ENCODE measurements at regions not wholly inside any gene's neighbourhood (a gene's known extent, or its start where the extent isn't known, plus 50 kb on each side); places are given as distances from the start of the nearest gene placed in this dataset.

- Mint-ChIP-seq H3K4me1 (no peaks in the 10 kb centered on the region), H3K4me3 (no peak overlapping the region)
- no peak overlapping the region for H3K4me3 ChIP-seq (ENCODE audit: low read depth, low read length)
Measured at GRCh38 chr10:111481261-111481826, 404.5 kb downstream of the ADRA2A start.

GRCh38 chr10:111481866-111482265 is 405.0 kb downstream of the ADRA2A start:
- no peaks in the 10 kb centered on the region for H3K36me3 Mint-ChIP-seq
- DNase-seq (no peak), ATAC-seq (ENCODE audit: low read depth in 2 of 2) (no peak)
- H3K9me3 Mint-ChIP-seq, result peaks cover 0 to 4% (median 0%) of the 10 kb centered on the region in 7 donors
- no peaks in the 10 kb centered on the region for H3K27me3 Mint-ChIP-seq
- Histone ChIP-seq H3K9me3 (ENCODE audit: control insufficient read depth in 2 of 2, low read length in 2 of 2) (no peaks in the 10 kb centered on the region), H3K4me3 (ENCODE audit: low read depth, low read length) (no peak overlapping the region), H3K27me3 (ENCODE audit: control insufficient read depth, insufficient read depth, low read length) (no peaks in the 10 kb centered on the region), H3K27ac (ENCODE audit: insufficient read depth, low read length, poor library complexity, severe bottlenecking) (no peak overlapping the region), H3K4me1 (ENCODE audit: control insufficient read depth, insufficient read depth, low read length, poor library complexity, severe bottlenecking) (no peaks in the 10 kb centered on the region), H3K36me3 (ENCODE audit: control insufficient read depth, insufficient read depth, low read length) (no peaks in the 10 kb centered on the region)
- no peaks in the 10 kb centered on the region for H3K4me1 Mint-ChIP-seq
- no peak overlapping the region for H3K4me3 Mint-ChIP-seq
- no peak overlapping the region for H3K27ac Mint-ChIP-seq

More at GRCh38 chr10:111481261-111481826, 404.5 kb downstream of the ADRA2A start:
- DNase-seq, result no peak
- ATAC-seq (ENCODE audit: low read depth in 2 of 2), result no peak
- no peaks in the 10 kb centered on the region for H3K36me3 Mint-ChIP-seq
- Histone ChIP-seq H3K4me1 (ENCODE audit: control insufficient read depth, insufficient read depth, low read length, poor library complexity, severe bottlenecking) (no peaks in the 10 kb centered on the region), H3K27ac (ENCODE audit: insufficient read depth, low read length, poor library complexity, severe bottlenecking) (no peak overlapping the region), H3K9me3 (ENCODE audit: control insufficient read depth in 2 of 2, low read length in 2 of 2) (no peaks in the 10 kb centered on the region), H3K27me3 (ENCODE audit: control insufficient read depth, insufficient read depth, low read length) (no peaks in the 10 kb centered on the region), H3K36me3 (ENCODE audit: control insufficient read depth, insufficient read depth, low read length) (no peaks in the 10 kb centered on the region)
- H3K9me3 Mint-ChIP-seq, result peaks cover 0 to 4% (median 0%) of the 10 kb centered on the region in 7 donors
- no peak overlapping the region for H3K27ac Mint-ChIP-seq
- no peaks in the 10 kb centered on the region for H3K27me3 Mint-ChIP-seq

- Histone ChIP-seq H3K27ac (ENCODE audit: insufficient read depth, low read length, poor library complexity, severe bottlenecking) (no peak overlapping the region), H3K27me3 (ENCODE audit: control insufficient read depth, insufficient read depth, low read length) (no peaks in the 10 kb centered on the region), H3K9me3 (ENCODE audit: control insufficient read depth in 2 of 2, low read length in 2 of 2) (no peaks in the 10 kb centered on the region), H3K36me3 (ENCODE audit: control insufficient read depth, insufficient read depth, low read length) (no peaks in the 10 kb centered on the region), H3K4me1 (ENCODE audit: control insufficient read depth, insufficient read depth, low read length, poor library complexity, severe bottlenecking) (no peaks in the 10 kb centered on the region), H3K4me3 (ENCODE audit: low read depth, low read length) (no peak overlapping the region)
- ATAC-seq (ENCODE audit: low read depth in 2 of 2) (no peak), DNase-seq (no peak)
- H3K9me3 Mint-ChIP-seq, result peaks cover 0 to 4% (median 2%) of the 10 kb centered on the region in 7 donors
- no peak overlapping the region for H3K4me3 Mint-ChIP-seq
- H3K4me1 Mint-ChIP-seq, result no peaks in the 10 kb centered on the region
- H3K27me3 Mint-ChIP-seq, result no peaks in the 10 kb centered on the region
- no peak overlapping the region for H3K27ac Mint-ChIP-seq
- no peaks in the 10 kb centered on the region for H3K36me3 Mint-ChIP-seq
Measured at GRCh38 chr10:111482621-111483216, 405.9 kb downstream of the ADRA2A start.

- H3K27ac Mint-ChIP-seq, result no peak overlapping the region
- Histone ChIP-seq H3K4me1 (ENCODE audit: control insufficient read depth, insufficient read depth, low read length, poor library complexity, severe bottlenecking) (no peaks in the 10 kb centered on the region), H3K27me3 (ENCODE audit: control insufficient read depth, insufficient read depth, low read length) (no peaks in the 10 kb centered on the region), H3K4me3 (ENCODE audit: low read depth, low read length) (no peak overlapping the region), H3K9me3 (ENCODE audit: control insufficient read depth in 2 of 2, low read length in 2 of 2) (peaks cover 3 to 13% of the 10 kb centered on the region in 2 experiments), H3K36me3 (ENCODE audit: control insufficient read depth, insufficient read depth, low read length) (no peaks in the 10 kb centered on the region), H3K27ac (ENCODE audit: insufficient read depth, low read length, poor library complexity, severe bottlenecking) (no peak overlapping the region)
- DNase-seq (no peak), ATAC-seq (ENCODE audit: low read depth in 2 of 2) (no peak)
- H3K4me3 Mint-ChIP-seq, result no peak overlapping the region
- no peaks in the 10 kb centered on the region for H3K36me3 Mint-ChIP-seq
- H3K9me3 Mint-ChIP-seq, result peaks cover 3 to 25% (median 7%) of the 10 kb centered on the region in 7 donors
- no peaks in the 10 kb centered on the region for H3K27me3 Mint-ChIP-seq
- H3K4me1 Mint-ChIP-seq, result no peaks in the 10 kb centered on the region
Measured at GRCh38 chr10:111485767-111486166, 408.9 kb downstream of the ADRA2A start.

- no peaks in the 10 kb centered on the region for H3K4me1 Mint-ChIP-seq
- H3K27me3 Mint-ChIP-seq, result no peaks in the 10 kb centered on the region
- H3K27ac Mint-ChIP-seq, result no peak overlapping the region
- Histone ChIP-seq H3K36me3 (ENCODE audit: control insufficient read depth, insufficient read depth, low read length) (no peaks in the 10 kb centered on the region), H3K27me3 (ENCODE audit: control insufficient read depth, insufficient read depth, low read length) (no peaks in the 10 kb centered on the region), H3K9me3 (ENCODE audit: control insufficient read depth in 2 of 2, low read length in 2 of 2) (peaks cover 3 to 13% of the 10 kb centered on the region in 2 experiments), H3K27ac (ENCODE audit: insufficient read depth, low read length, poor library complexity, severe bottlenecking) (no peak overlapping the region), H3K4me3 (ENCODE audit: low read depth, low read length) (no peak overlapping the region), H3K4me1 (ENCODE audit: control insufficient read depth, insufficient read depth, low read length, poor library complexity, severe bottlenecking) (no peaks in the 10 kb centered on the region)
- DNase-seq, result no peak
- no peak overlapping the region for H3K4me3 Mint-ChIP-seq
- H3K9me3 Mint-ChIP-seq, result peaks cover 6 to 31% (median 11%) of the 10 kb centered on the region in 7 donors
- no peak for ATAC-seq (ENCODE audit: low read depth in 2 of 2)
- H3K36me3 Mint-ChIP-seq, result no peaks in the 10 kb centered on the region
Measured at GRCh38 chr10:111486346-111486745, 409.5 kb downstream of the ADRA2A start.

GRCh38 chr10:111488668-111489067 is 411.8 kb downstream of the ADRA2A start:
- Histone ChIP-seq H3K27ac (ENCODE audit: insufficient read depth, low read length, poor library complexity, severe bottlenecking) (no peak overlapping the region), H3K4me3 (ENCODE audit: low read depth, low read length) (no peak overlapping the region), H3K9me3 (ENCODE audit: control insufficient read depth in 2 of 2, low read length in 2 of 2) (peaks cover 8 to 22% of the 10 kb centered on the region in 2 experiments), H3K4me1 (ENCODE audit: control insufficient read depth, insufficient read depth, low read length, poor library complexity, severe bottlenecking) (no peaks in the 10 kb centered on the region), H3K36me3 (ENCODE audit: control insufficient read depth, insufficient read depth, low read length) (no peaks in the 10 kb centered on the region), H3K27me3 (ENCODE audit: control insufficient read depth, insufficient read depth, low read length) (no peaks in the 10 kb centered on the region)
- H3K27me3 Mint-ChIP-seq, result no peaks in the 10 kb centered on the region
- peaks cover 8 to 45% (median 16%) of the 10 kb centered on the region in 7 donors for H3K9me3 Mint-ChIP-seq
- no peak for DNase-seq
- no peak overlapping the region for H3K4me3 Mint-ChIP-seq
- no peak for ATAC-seq (ENCODE audit: low read depth in 2 of 2)
- no peak overlapping the region for H3K27ac Mint-ChIP-seq
- no peaks in the 10 kb centered on the region for H3K4me1 Mint-ChIP-seq
- no peaks in the 10 kb centered on the region for H3K36me3 Mint-ChIP-seq

GRCh38 chr10:111491154-111491553 is 414.3 kb downstream of the ADRA2A start:
- Mint-ChIP-seq H3K4me3 (no peak overlapping the region), H3K9me3 (peaks cover 8 to 45% (median 16%) of the 10 kb centered on the region in 7 donors), H3K27ac (no peak overlapping the region), H3K27me3 (no peaks in the 10 kb centered on the region), H3K36me3 (no peaks in the 10 kb centered on the region), H3K4me1 (no peaks in the 10 kb centered on the region)
- H3K4me3 ChIP-seq (ENCODE audit: low read depth, low read length), result no peak overlapping the region
- no peaks in the 10 kb centered on the region for H3K36me3 ChIP-seq (ENCODE audit: control insufficient read depth, insufficient read depth, low read length)
- DNase-seq (no peak), ATAC-seq (ENCODE audit: low read depth in 2 of 2) (no peak)
- no peaks in the 10 kb centered on the region for H3K27me3 ChIP-seq (ENCODE audit: control insufficient read depth, insufficient read depth, low read length)
- H3K9me3 ChIP-seq (ENCODE audit: control insufficient read depth in 2 of 2, low read length in 2 of 2), result peaks cover 8 to 22% of the 10 kb centered on the region in 2 experiments
- no peak overlapping the region for H3K27ac ChIP-seq (ENCODE audit: insufficient read depth, low read length, poor library complexity, severe bottlenecking)
- no peaks in the 10 kb centered on the region for H3K4me1 ChIP-seq (ENCODE audit: control insufficient read depth, insufficient read depth, low read length, poor library complexity, severe bottlenecking)

GRCh38 chr10:111493024-111493625 is 416.3 kb downstream of the ADRA2A start:
- Histone ChIP-seq H3K4me1 (ENCODE audit: control insufficient read depth, insufficient read depth, low read length, poor library complexity, severe bottlenecking) (no peaks in the 10 kb centered on the region), H3K4me3 (ENCODE audit: low read depth, low read length) (no peak overlapping the region), H3K27me3 (ENCODE audit: control insufficient read depth, insufficient read depth, low read length) (no peaks in the 10 kb centered on the region), H3K27ac (ENCODE audit: insufficient read depth, low read length, poor library complexity, severe bottlenecking) (no peak overlapping the region), H3K36me3 (ENCODE audit: control insufficient read depth, insufficient read depth, low read length) (no peaks in the 10 kb centered on the region), H3K9me3 (ENCODE audit: control insufficient read depth in 2 of 2, low read length in 2 of 2) (peaks cover 8 to 21% of the 10 kb centered on the region in 2 experiments)
- Mint-ChIP-seq H3K27me3 (peaks cover 11% of the 10 kb centered on the region), H3K4me1 (no peaks in the 10 kb centered on the region), H3K27ac (no peak overlapping the region), H3K36me3 (no peaks in the 10 kb centered on the region), H3K9me3 (peaks cover 8 to 39% (median 15%) of the 10 kb centered on the region in 7 donors), H3K4me3 (no peak overlapping the region)
- ATAC-seq (ENCODE audit: low read depth in 2 of 2) (no peak), DNase-seq (no peak)
